HCT116 (cell line): ENCODE measurements at regions not wholly inside any gene's neighbourhood (a gene's known extent, or its start where the extent isn't known, plus 50 kb on each side); places are given as distances from the start of the nearest gene placed in this dataset.

Experiments used
- ATAC-seq: fragments of 200-7000 bp; cut with Tn5 transposase; 2 replicates; pipeline ENCODE4 v1.9.1; 2020; ENCODE audit warnings: mild to moderate bottlenecking, moderate library complexity
- BruUV-seq: library from RNA; stranded (reverse); fragments of 400-500 nt; replicated peaks from 2 replicates; lab custom pipeline; 2021; lab: Mats Ljungman, UMichigan
- CTCF ChIA-PET: fragments of 300-600 bp; sonication (Branson Sonifier 250); formaldehyde crosslinking; loops from one replicate; lab custom pipeline; 2021; ENCODE audit warnings: antibody characterized with exemption; lab: Charles Lee
- POLR2A ChIA-PET: fragments of 300-600, 350-600 bp; sonication (Branson Sonifier 250); formaldehyde crosslinking; loops from one replicate; lab custom pipeline; 2021; ENCODE audit warnings: antibody characterized with exemption; lab: Charles Lee
- RAD21 ChIA-PET, 2 experiments: fragments of 300-600 bp; sonication (Branson Sonifier 250); formaldehyde crosslinking; loops; one replicate each; lab custom pipeline; 2023; ENCODE audit warnings: low total read pairs in 2 of 2; ENCODE audit not compliant: uncharacterized antibody in 2 of 2, unreplicated experiment in 2 of 2, low non-redundant PET in 1 of 2; lab: Charles Lee
- DNase-seq: peaks from one replicate; pipeline ENCODE4 v3.0.0-alpha.2; 2010; ENCODE audit warnings: low read depth, low spot score
- H2AFZ ChIP-seq: fragments of 200-600 bp; shearing (Covaris generic), sonication (generic); 2 replicates; pipeline ENCODE4 v1.6.1; 2017; ENCODE audit warnings: low read depth, mixed run types, mixed read lengths, antibody characterized with exemption, low read length; ENCODE audit not compliant: poor library complexity, severe bottlenecking
- H3K27ac ChIP-seq: 2 replicates; pipeline ENCODE4 v1.5.1; 2012; ENCODE audit warnings: low read depth, low read length
- H3K27me3 ChIP-seq: fragments of 200-600 bp; sonication (generic); 2 replicates; pipeline ENCODE4 v1.6.1; 2016; ENCODE audit warnings: mixed run types, low read length, mixed read lengths; ENCODE audit not compliant: insufficient read depth
- H3K36me3 ChIP-seq, 2 experiments: fragments of 200-500 bp in 1 of 2; fragments of 200-600 bp in 1 of 2; sonication (Bioruptor generic) in 1 of 2; sonication (generic) in 1 of 2; 2 replicates each; pipeline versions ENCODE4 v1.5.1 to v1.6.1; 2014 to 2016; ENCODE audit warnings: low read length in 2 of 2, inconsistent platforms in 1 of 2, mixed read lengths in 1 of 2, mixed run types in 1 of 2; ENCODE audit not compliant: insufficient read depth in 2 of 2, control insufficient read depth in 1 of 2
- H3K4me1 ChIP-seq, 2 experiments: fragments of 200-600 bp in 1 of 2; sonication (generic) in 1 of 2; 2 replicates each; pipeline versions ENCODE4 v1.5.1 to v1.6.1; 2012 to 2017; ENCODE audit warnings: low read length in 2 of 2, inconsistent platforms in 1 of 2, mild to moderate bottlenecking in 1 of 2, mixed read lengths in 1 of 2, mixed run types in 1 of 2, moderate library complexity in 1 of 2; ENCODE audit not compliant: insufficient read depth in 2 of 2, control insufficient read depth in 1 of 2
- H3K4me2 ChIP-seq: fragments of 200-600 bp; sonication (generic); 2 replicates; pipeline ENCODE4 v1.6.1; 2017; ENCODE audit warnings: mixed run types, low read length, mixed read lengths
- H3K4me3 ChIP-seq, 2 experiments: fragments of 200-600 bp in 1 of 2; sonication (generic) in 1 of 2; replicated peaks in 1 of 2; 2 replicates each; pipeline ENCODE4 v1.5.1; 2011 to 2016; ENCODE audit warnings: low read length in 2 of 2, control low read depth in 1 of 2, low read depth in 1 of 2, mild to moderate bottlenecking in 1 of 2, mixed read lengths in 1 of 2, mixed run types in 1 of 2
- H3K79me2 ChIP-seq: fragments of 200-600 bp; sonication (generic); 2 replicates; pipeline ENCODE4 v1.6.1; 2017; ENCODE audit warnings: mild to moderate bottlenecking, mixed run types, low read length, moderate library complexity, mixed read lengths; ENCODE audit not compliant: insufficient read depth
- H3K9ac ChIP-seq: fragments of 200-600 bp; sonication (generic); 2 replicates; pipeline ENCODE4 v1.6.1; 2016; ENCODE audit warnings: low read length, mixed read lengths
- H3K9me2 ChIP-seq: fragments of 200-600 bp; sonication (generic), shearing (Covaris generic); 2 replicates; pipeline ENCODE4 v1.6.1; 2017; ENCODE audit warnings: mixed run types, mild to moderate bottlenecking, moderate library complexity; ENCODE audit not compliant: insufficient read depth
- H3K9me3 ChIP-seq, 2 experiments: fragments of 200-500 bp in 1 of 2; fragments of 200-600 bp in 1 of 2; sonication (Bioruptor generic) in 1 of 2; sonication (generic) in 1 of 2; 2 replicates each; pipeline ENCODE4 v1.6.1; 2014 to 2017; ENCODE audit warnings: low read length in 2 of 2, mixed read lengths in 2 of 2, inconsistent platforms in 1 of 2, low read depth in 1 of 2, mild to moderate bottlenecking in 1 of 2, mixed run types in 1 of 2, moderate library complexity in 1 of 2; ENCODE audit not compliant: control insufficient read depth in 1 of 2, insufficient read depth in 1 of 2
- H4K20me1 ChIP-seq: fragments of 200-600 bp; sonication (generic), shearing (Covaris generic); 2 replicates; pipeline ENCODE4 v1.6.1; 2017; ENCODE audit warnings: mixed run types, mild to moderate bottlenecking, moderate library complexity; ENCODE audit not compliant: insufficient read depth
- CBX3 ChIP-seq: IDR thresholded peaks from 2 replicates; pipeline ENCODE4 v1.6.1; 2012; ENCODE audit warnings: low read depth
- CEBPB ChIP-seq: IDR thresholded peaks from 2 replicates; pipeline ENCODE4 v1.6.1; 2012; ENCODE audit warnings: low read depth
- CTCF ChIP-seq, 3 experiments: fragments of 200-600 bp in 1 of 3; sonication (generic) in 1 of 3; IDR thresholded peaks in 2 of 3; conservative IDR thresholded peaks in 1 of 3; 2 replicates each; pipeline ENCODE4 v1.5.1; 2012 to 2017; ENCODE audit warnings: low read depth in 2 of 3, low read length in 2 of 3, antibody characterized with exemption in 1 of 3, borderline replicate concordance in 1 of 3, control low read depth in 1 of 3, mild to moderate bottlenecking in 1 of 3, mixed read lengths in 1 of 3, mixed run types in 1 of 3, moderate library complexity in 1 of 3; ENCODE audit not compliant: insufficient read depth in 1 of 3
- EGR1 ChIP-seq: IDR thresholded peaks from 2 replicates; pipeline ENCODE4 v1.6.1; 2012; ENCODE audit warnings: low read depth
- EZH2 ChIP-seq: fragments of 200-600 bp; sonication (generic); IDR thresholded peaks from 2 replicates; pipeline ENCODE4 v1.6.1; 2017; ENCODE audit warnings: antibody characterized with exemption, mixed run types
- EZH2phosphoT487 ChIP-seq: fragments of 200-600 bp; IDR thresholded peaks from 2 replicates; pipeline ENCODE4 v1.6.1; 2018; ENCODE audit warnings: antibody characterized with exemption, borderline replicate concordance
- JUND ChIP-seq: IDR thresholded peaks from 2 replicates; pipeline ENCODE4 v1.6.1; 2012
- MAX ChIP-seq: IDR thresholded peaks from 2 replicates; pipeline ENCODE4 v1.6.1; 2012
- POLR2A ChIP-seq: IDR thresholded peaks from 2 replicates; pipeline ENCODE4 v1.7.0; 2011; ENCODE audit warnings: borderline replicate concordance; ENCODE audit not compliant: insufficient read depth, insufficient read length; ENCODE audit errors: extremely low read depth
- RAD21 ChIP-seq: IDR thresholded peaks from 2 replicates; pipeline ENCODE4 v1.6.1; 2012; ENCODE audit warnings: low read depth, mild to moderate bottlenecking
- REST ChIP-seq: IDR thresholded peaks from 2 replicates; pipeline ENCODE4 v1.6.1; 2012; ENCODE audit warnings: low read depth
- SP1 ChIP-seq: IDR thresholded peaks from 2 replicates; pipeline ENCODE4 v1.6.1; 2012; ENCODE audit warnings: low read depth
- TCF7L2 ChIP-seq: IDR thresholded peaks from 2 replicates; pipeline ENCODE4 v1.7.0; 2011; ENCODE audit warnings: borderline replicate concordance, inconsistent platforms; ENCODE audit not compliant: insufficient read depth, insufficient read length; ENCODE audit errors: extremely low read depth
- ZNF274 ChIP-seq: fragments of 200-500 bp; sonication (Bioruptor generic); IDR thresholded peaks from 2 replicates; pipeline ENCODE4 v1.6.1; 2014; ENCODE audit warnings: mild to moderate bottlenecking, low read depth, low read length, inconsistent platforms
- intact Hi-C: fragments of 100-400 bp; cut with micrococcal nuclease; formaldehyde crosslinking; loops from 2 replicates; pipeline ENCODE4 v1.10.0; 2022

GRCh38 chr1:87678266-87678665 is 349.6 kb downstream of the LMO4 start (continued):
- TF ChIP-seq CTCF (IDR thresholded peaks at IDR 0.05 in 2 of 3, conservative IDR thresholded peaks at IDR 0.05 in 1 of 3; ENCODE audit: borderline replicate concordance in 1 of 3, insufficient read depth in 1 of 3, low read depth in 2 of 3, low read length in 2 of 3): no peak
- TF ChIP-seq EGR1: no peak

GRCh38 chr1:87682565-87682964 is 353.9 kb downstream of the LMO4 start:
- no peak overlapping the region for H3K27ac ChIP-seq
- H3K79me2 ChIP-seq: no peaks in the 10 kb centered on the region
- H3K9me2 ChIP-seq: no peaks in the 10 kb centered on the region
- RAD21 ChIA-PET: no interaction called here
- H3K4me1 ChIP-seq: no peaks in the 10 kb centered on the region
- no peak for TF ChIP-seq SP1
- TF ChIP-seq RAD21: peak; percentile 9; the same call in 1 of the 2 replicates
- intact Hi-C loops: no loop called here
- no peak overlapping the region for H3K4me2 ChIP-seq
- CTCF ChIA-PET: no interaction called here
- ATAC-seq (no peak), DNase-seq (no peak)
- no peak overlapping the region for H3K4me3 ChIP-seq
- no peaks in the 10 kb centered on the region for H3K9me3 ChIP-seq
- no TSS peak for BruUV-seq
- POLR2A ChIA-PET: no interaction called here
- no peak overlapping the region for H3K9ac ChIP-seq
- H3K27me3 ChIP-seq: no peaks in the 10 kb centered on the region
- H4K20me1 ChIP-seq: no peaks in the 10 kb centered on the region
- no peak overlapping the region for H2AFZ ChIP-seq
- H3K36me3 ChIP-seq: no peaks in the 10 kb centered on the region

GRCh38 chr1:87683196-87683956 is 354.7 kb downstream of the LMO4 start:
- Histone ChIP-seq H3K9ac (no peak overlapping the region), H3K4me1 (no peaks in the 10 kb centered on the region), H3K4me2 (no peak overlapping the region), H3K36me3 (no peaks in the 10 kb centered on the region), H3K79me2 (no peaks in the 10 kb centered on the region), H3K9me3 (no peaks in the 10 kb centered on the region), H4K20me1 (no peaks in the 10 kb centered on the region), H3K27me3 (no peaks in the 10 kb centered on the region), H3K9me2 (no peaks in the 10 kb centered on the region), H3K4me3 (no peak overlapping the region), H2AFZ (no peak overlapping the region), H3K27ac (no peak overlapping the region)
- ChIA-PET RAD21 (no interaction called here), CTCF (no interaction called here), POLR2A (no interaction called here)
- TF ChIP-seq CEBPB (no peak), ZNF274 (no peak), TCF7L2 (no peak), JUND (no peak), CBX3 (no peak), REST (no peak), MAX (no peak), POLR2A (no peak), EZH2phosphoT487 (no peak), EZH2 (no peak)
- ATAC-seq (no peak), DNase-seq (no peak)
- intact Hi-C loops: no loop called here
- no TSS peak for BruUV-seq
